Epidermal melanocyte (primary cell): ENCODE measurements at regions not wholly inside any gene's neighbourhood (a gene's known extent, or its start where the extent isn't known, plus 50 kb on each side); places are given as distances from the start of the nearest gene placed in this dataset.
A peak's percentile ranks its signal among the peaks of the same experiment; 100 is the strongest.
"Not testable (repeated sequence)": the region's sequence is repeated elsewhere in the genome, so short reads cannot be mapped to it uniquely, and the experiment has no call there.

ENCODE experiments used
- DNase-seq: peaks from one replicate; pipeline ENCODE4 v3.0.0; 2011; ENCODE audit warnings: low spot score; ENCODE audit not compliant: insufficient read length

- no peak for DNase-seq
Observed at GRCh38 chr5:106454651-106455415, 1215.9 kb downstream of the EFNA5 start.

DNA sequence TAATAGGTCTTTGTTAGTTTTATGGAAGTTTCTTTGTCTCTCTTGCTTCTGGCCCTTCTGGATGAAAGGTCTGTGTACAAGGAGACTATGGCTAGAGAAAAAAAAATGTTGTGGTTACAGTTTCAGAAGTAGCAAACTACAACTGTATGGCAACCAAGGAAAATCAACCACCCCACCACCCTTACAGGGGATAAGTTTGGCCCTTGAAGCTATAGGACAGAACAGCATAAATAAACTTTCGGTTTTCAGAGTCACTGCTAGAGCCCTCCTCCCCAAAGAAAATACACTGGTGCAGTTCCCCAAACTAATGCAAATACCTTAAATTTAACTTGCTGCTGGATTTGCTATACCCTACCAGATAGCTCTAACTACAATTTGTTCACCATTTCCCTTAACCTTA lies 1216.7 kb downstream of the EFNA5 start:
- no peak for DNase-seq

DNA sequence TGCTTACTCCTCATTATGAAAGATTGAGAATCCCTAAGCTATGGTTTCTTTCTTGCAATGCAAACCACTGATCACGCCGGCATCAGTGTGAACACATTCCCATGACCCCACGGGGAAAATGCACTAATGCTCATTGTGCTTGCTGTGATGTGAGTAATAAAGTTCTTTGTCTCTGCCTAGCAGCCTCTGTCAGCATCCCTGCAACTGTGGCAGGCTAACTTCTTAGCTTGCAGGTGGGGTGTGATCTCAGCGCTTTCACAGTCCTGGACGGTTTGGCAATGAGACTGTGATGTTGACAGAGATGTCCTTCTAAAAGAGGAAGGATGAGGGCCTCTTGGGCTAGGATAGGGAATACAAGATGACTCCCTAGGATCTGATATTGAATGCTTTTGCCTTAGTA lies 1218.7 kb downstream of the EFNA5 start:
- DNase-seq: no peak

- no peak for DNase-seq
Observed at GRCh38 chr5:106443746-106444145, 1227.0 kb downstream of the EFNA5 start.

GRCh38 chr5:106435185-106435584 lies 1235.6 kb downstream of the EFNA5 start:
- no peak for DNase-seq

DNA sequence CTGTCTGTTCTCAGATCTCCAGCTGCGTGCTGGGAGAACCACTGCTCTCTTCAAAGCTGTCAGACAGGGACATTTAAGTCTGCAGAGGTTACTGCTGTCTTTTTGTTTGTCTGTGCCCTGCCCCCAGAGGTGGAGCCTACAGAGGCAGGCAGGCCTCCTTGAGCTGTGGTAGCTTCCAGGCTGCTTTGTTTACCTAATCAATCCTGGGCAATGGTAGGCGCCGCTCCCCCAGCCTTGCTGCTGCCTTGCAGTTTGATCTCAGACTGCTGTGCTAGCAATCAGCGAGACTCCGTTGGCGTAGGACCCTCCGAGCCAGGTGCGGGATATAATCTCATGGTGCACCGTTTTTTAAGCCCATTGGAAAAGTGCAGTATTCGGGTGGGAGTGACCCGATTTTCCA lies 1240.0 kb downstream of the EFNA5 start:
- DNase-seq: not testable (repeated sequence)

DNA sequence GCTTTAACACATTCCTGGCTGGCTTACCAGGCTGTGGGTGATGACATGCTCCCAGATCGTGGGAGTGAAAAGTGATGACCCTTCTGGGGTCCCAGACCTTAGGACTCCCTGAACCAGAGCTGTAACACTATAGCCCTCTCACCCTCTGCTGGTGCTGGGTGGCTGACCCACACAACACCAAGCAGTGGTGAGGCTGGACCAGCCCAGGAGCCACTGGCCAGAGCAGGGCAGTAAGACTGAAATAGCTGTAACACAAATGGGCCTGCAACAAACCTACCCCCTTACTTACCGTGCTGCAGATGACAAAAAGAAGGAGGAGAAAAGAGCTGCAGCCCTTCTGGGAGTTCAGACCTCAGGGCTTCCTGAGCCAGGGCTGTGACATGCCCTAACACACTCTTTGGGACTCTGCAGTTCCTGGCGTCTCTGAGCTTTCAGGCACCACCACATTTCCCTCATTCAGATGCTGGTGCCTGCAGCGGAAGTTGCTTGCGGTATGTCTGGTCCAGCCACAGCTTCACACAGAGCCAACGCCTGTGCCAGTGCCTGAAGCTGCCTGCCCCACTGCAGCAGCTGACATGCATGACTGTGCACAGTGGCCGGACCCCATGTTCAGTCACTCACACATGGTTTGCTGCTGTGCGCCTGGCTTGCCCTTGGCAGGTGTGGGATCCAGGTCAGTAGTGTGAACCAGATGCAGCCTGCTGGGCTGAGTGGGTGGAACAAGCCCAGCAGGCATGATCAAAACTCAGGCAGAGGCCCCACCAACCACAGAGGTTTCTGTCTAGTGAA lies 1247.4 kb downstream of the EFNA5 start:
- no peak for DNase-seq

- DNase-seq: no peak
Observed at GRCh38 chr5:106420102-106420501, 1250.6 kb downstream of the EFNA5 start.

DNA sequence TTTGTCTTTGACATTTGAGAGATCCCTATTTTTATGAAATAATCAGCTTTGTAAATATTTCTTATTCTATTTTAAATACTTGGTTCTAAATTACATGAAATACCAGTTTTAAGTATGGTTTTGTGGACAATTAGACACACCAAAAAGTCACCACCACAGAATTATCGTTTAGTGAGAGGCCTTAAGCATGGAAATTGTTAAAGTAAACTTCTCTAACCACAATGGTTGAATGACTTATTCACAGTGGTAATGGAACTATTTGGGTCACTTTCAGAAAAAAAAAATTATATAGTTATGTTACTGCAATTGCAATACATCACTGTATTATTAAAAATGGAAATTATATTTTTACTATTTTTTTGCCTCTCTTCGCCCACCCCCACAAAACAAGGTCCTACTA lies 1252.5 kb downstream of the EFNA5 start:
- no peak for DNase-seq

GRCh38 chr5:106417566-106417965 lies 1253.2 kb downstream of the EFNA5 start:
- no peak for DNase-seq

DNA sequence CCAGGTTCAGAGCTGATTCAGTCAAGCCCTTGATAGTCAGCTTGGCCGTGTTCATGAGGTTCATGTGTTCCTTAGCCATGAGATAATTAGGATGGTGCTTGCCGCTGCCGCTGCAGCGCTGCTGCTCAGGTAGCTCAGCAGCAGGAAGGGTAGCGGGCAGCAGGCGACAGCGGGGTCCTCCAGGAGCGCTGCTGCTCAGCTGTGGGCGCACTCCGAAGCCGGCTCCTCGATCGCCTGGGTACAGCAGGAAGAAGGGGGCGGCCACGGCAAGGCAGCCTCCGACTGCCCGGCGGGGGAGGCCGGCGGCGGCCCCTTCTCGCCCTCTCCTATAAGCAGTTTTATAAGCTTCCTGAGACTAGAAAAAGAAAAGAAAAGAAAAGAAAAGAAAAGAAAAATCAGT lies 1253.6 kb downstream of the EFNA5 start:
- DNase-seq: no peak

GRCh38 chr5:106415541-106415940 lies 1255.2 kb downstream of the EFNA5 start:
- DNase-seq: peak; percentile 35

DNA sequence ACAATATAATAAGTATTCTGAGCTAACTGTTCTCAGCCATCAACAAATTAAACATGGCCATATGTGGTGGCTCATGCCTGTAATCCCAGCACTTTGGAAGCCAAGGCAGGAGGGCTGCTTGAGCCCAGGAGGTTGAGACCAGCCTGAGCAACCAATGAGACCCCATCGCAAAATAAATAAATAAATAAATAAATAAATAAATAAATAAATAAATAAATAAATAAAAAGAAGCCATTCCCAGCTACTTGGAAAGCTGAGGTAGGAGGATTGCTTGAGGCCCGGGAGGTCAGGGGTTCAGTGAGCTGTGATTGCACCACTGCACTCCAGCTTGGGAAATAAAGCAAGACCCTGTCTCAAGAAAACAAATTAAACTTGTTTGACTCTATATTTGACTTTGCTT lies 1256.4 kb downstream of the EFNA5 start:
- no peak for DNase-seq

- no peak for DNase-seq
Observed at GRCh38 chr5:106412606-106413005, 1258.1 kb downstream of the EFNA5 start.

- no peak for DNase-seq
Observed at GRCh38 chr5:106408570-106408969, 1262.2 kb downstream of the EFNA5 start.

- no peak for DNase-seq
Observed at GRCh38 chr5:106408141-106408540, 1262.6 kb downstream of the EFNA5 start.

DNA sequence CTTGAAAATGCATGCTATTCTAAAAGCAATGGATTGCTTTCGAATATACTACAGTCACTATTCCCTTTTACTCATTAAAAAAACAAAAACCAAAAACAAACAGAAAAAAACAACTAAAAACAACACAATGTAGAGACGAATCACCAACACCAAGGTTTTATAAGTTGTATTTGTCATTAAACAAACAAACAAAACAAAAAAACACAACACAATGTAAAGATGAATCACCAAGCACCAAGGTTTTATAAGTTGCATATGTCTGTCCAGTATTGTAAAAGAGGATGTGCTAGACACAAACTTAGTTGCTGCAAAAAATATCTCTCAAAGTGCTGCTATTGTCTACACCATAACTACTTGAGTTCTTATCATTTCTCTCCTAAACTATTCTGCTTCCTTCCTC lies 1269.2 kb downstream of the EFNA5 start:
- DNase-seq: no peak

DNA sequence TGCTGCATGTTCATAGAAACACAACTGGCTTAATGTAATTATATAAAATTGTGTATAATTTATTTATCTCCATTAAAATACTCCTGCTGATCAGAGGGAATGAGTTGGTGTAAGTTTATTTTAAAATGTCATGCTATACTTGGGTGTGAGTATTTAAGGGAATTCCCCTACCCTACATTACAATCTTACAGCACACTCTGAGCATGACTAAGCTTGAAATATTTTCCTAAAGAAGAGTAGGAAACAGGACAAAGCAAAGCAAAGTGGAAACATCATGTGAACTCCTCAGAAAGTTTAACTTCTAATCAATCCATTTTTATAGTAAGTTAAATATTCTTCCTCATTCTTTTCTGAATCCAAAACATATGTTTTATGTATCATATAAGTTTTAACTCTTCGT lies 1271.3 kb downstream of the EFNA5 start:
- no peak for DNase-seq

GRCh38 chr5:106397700-106398099 lies 1273.0 kb downstream of the EFNA5 start:
- no peak for DNase-seq

- DNase-seq: no peak
Observed at GRCh38 chr5:106393276-106393675, 1277.5 kb downstream of the EFNA5 start.

DNA sequence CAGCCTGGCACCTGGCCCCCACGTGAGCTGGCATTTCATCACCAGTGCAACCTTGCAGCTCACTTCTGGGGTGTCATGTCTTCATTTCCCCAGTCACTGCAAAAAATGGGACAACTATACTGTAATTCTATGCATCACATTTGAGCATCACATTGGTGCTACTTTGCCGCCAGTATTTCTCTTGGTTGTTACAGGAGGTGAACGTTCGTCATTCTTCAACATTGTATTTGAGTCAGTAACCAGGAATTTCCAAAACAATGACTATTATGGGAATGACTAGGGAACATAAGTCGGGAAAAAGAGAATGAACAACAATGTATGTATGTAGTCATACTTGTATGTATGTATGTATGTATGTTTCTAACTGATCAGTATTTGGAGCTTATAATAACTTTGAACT lies 1278.0 kb downstream of the EFNA5 start:
- no peak for DNase-seq

- DNase-seq: not testable (repeated sequence)
Observed at GRCh38 chr5:106387767-106388166, 1283.0 kb downstream of the EFNA5 start.

DNA sequence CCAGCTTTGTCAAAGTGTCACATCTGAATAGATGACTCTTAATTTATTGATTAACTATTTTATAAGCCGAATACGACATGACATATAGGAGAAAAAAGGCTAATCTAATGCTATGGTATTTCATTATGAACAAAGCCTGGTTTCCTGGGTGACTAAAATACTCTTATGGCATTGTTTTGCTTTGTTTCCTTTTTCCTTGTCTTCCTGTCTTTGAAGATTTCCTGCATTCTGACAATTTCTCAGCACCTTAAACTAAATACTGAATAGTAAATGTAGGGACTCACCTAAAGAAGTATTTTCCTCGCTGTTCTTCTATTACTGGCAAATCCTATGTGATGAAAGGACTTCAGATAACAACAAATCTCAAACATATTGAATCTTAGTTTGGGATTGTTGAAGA lies 1284.5 kb downstream of the EFNA5 start:
- no peak for DNase-seq
